ENCODE measurements at regions not wholly inside any gene's neighbourhood (a gene's known extent, or its start where the extent isn't known, plus 50 kb on each side); places are given as distances from the start of the nearest gene placed in this dataset.

- no peak for FAIRE-seq
- no peak for DNase-seq (ENCODE audit: low spot score)
- Histone ChIP-seq H3K36me3 (replicated peaks in 1 of 2; ENCODE audit: control insufficient read depth in 1 of 2, insufficient read depth in 2 of 2, low read length in 2 of 2) (no peaks in the 10 kb centered on the region), H2AFZ (ENCODE audit: low read length) (no peak overlapping the region), H3K4me2 (ENCODE audit: low read depth, low read length) (no peak overlapping the region), H3K9ac (ENCODE audit: insufficient read depth, low read depth, low read length) (no peak overlapping the region), H3K27ac (ENCODE audit: extremely low read length, insufficient read depth, low read length) (no peak overlapping the region), H3K4me3 (replicated peaks in 1 of 3; ENCODE audit: insufficient read depth in 1 of 3, low read depth in 2 of 3, low read length in 3 of 3) (no peak overlapping the region), H3K4me1 (ENCODE audit: insufficient read depth, low read length) (no peaks in the 10 kb centered on the region), H3K27me3 (ENCODE audit: control insufficient read depth in 1 of 2, insufficient read depth in 2 of 2, low read length in 2 of 2) (no peaks in the 10 kb centered on the region), H4K20me1 (ENCODE audit: insufficient read depth, low read length) (no peaks in the 10 kb centered on the region), H3K79me2 (ENCODE audit: insufficient read depth, low read length) (no peaks in the 10 kb centered on the region), H3K9me3 (ENCODE audit: low read length) (no peaks in the 10 kb centered on the region)
- no TSS peak for BruUV-seq (replicated peaks)
- in situ Hi-C loops (cut with HindIII; ENCODE audit: extremely low pct_ligation_motif_present, low pct_unique_long_range_greater_than_20kb): no loop called here
- no peak for ATAC-seq
- 0% methylated on average over 4 of the region's 4 CpGs for WGBS (ENCODE audit: low lambda C conversion rate)
- ChIA-PET POLR2A (no interaction called here), CTCF (ENCODE audit: low intra/inter-chr PET ratio, low total read pairs) (no interaction called here)
- intact Hi-C loops (cut with micrococcal nuclease; ENCODE audit: unreplicated experiment): no loop called here
- TF ChIP-seq RCOR2 (CRISPR knock-in tag; IDR thresholded peaks at IDR 0.05) (no peak), ZNF446 (CRISPR knock-in tag; IDR thresholded peaks at IDR 0.05) (no peak), ZNF510 (CRISPR knock-in tag; IDR thresholded peaks at IDR 0.05; ENCODE audit: low read depth) (no peak), YEATS2 (CRISPR knock-in tag; IDR thresholded peaks at IDR 0.05; ENCODE audit: borderline replicate concordance) (no peak), ZBTB1 (CRISPR knock-in tag; IDR thresholded peaks at IDR 0.05; ENCODE audit: borderline replicate concordance) (no peak), ZNF224 (CRISPR knock-in tag; IDR thresholded peaks at IDR 0.05) (no peak), DNMT1 (CRISPR knock-in tag; IDR thresholded peaks at IDR 0.05) (no peak), HNRNPLL (IDR thresholded peaks at IDR 0.05; ENCODE audit: low read depth, low read length, poor library complexity, severe bottlenecking) (no peak), NPAS2 (CRISPR knock-in tag; IDR thresholded peaks at IDR 0.05; ENCODE audit: borderline replicate concordance) (no peak), NCOA2 (CRISPR knock-in tag; IDR thresholded peaks at IDR 0.05) (no peak), TAF15 (IDR thresholded peaks at IDR 0.05; ENCODE audit: low read depth, low read length, poor library complexity, severe bottlenecking) (no peak), MEIS2 (CRISPR knock-in tag; IDR thresholded peaks at IDR 0.05) (no peak), ZNF557 (CRISPR knock-in tag; IDR thresholded peaks at IDR 0.05) (no peak), RFX1 (IDR thresholded peaks at IDR 0.05) (no peak), SP2 (CRISPR knock-in tag; IDR thresholded peaks at IDR 0.05) (no peak), STAT5B (CRISPR knock-in tag; IDR thresholded peaks at IDR 0.05) (no peak), RBAK (CRISPR knock-in tag; IDR thresholded peaks at IDR 0.05) (no peak)
- TF ChIP-seq, protein P1, sequence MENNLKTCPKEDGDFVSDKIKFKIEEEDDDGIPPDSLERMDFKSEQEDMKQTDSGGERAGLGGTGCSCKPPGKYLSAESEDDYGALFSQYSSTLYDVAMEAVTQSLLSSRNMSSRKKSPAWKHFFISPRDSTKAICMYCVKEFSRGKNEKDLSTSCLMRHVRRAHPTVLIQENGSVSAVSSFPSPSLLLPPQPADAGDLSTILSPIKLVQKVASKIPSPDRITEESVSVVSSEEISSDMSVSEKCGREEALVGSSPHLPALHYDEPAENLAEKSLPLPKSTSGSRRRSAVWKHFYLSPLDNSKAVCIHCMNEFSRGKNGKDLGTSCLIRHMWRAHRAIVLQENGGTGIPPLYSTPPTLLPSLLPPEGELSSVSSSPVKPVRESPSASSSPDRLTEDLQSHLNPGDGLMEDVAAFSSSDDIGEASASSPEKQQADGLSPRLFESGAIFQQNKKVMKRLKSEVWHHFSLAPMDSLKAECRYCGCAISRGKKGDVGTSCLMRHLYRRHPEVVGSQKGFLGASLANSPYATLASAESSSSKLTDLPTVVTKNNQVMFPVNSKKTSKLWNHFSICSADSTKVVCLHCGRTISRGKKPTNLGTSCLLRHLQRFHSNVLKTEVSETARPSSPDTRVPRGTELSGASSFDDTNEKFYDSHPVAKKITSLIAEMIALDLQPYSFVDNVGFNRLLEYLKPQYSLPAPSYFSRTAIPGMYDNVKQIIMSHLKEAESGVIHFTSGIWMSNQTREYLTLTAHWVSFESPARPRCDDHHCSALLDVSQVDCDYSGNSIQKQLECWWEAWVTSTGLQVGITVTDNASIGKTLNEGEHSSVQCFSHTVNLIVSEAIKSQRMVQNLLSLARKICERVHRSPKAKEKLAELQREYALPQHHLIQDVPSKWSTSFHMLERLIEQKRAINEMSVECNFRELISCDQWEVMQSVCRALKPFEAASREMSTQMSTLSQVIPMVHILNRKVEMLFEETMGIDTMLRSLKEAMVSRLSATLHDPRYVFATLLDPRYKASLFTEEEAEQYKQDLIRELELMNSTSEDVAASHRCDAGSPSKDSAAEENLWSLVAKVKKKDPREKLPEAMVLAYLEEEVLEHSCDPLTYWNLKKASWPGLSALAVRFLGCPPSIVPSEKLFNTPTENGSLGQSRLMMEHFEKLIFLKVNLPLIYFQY (CRISPR knock-in tag; IDR thresholded peaks at IDR 0.05; ENCODE audit: borderline replicate concordance): no peak
- TF ChIP-seq, protein P2, sequence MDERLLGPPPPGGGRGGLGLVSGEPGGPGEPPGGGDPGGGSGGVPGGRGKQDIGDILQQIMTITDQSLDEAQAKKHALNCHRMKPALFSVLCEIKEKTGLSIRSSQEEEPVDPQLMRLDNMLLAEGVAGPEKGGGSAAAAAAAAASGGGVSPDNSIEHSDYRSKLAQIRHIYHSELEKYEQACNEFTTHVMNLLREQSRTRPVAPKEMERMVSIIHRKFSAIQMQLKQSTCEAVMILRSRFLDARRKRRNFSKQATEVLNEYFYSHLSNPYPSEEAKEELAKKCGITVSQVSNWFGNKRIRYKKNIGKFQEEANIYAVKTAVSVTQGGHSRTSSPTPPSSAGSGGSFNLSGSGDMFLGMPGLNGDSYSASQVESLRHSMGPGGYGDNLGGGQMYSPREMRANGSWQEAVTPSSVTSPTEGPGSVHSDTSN (CRISPR knock-in tag; IDR thresholded peaks at IDR 0.05): no peak
These were observed 376.2 kb upstream of the CLINT1 start for GRCh38 chr5:158235159-158235547.
